Aorta (tissue), 5 donors: ENCODE measurements at regions not wholly inside any gene's neighbourhood (a gene's known extent, or its start where the extent isn't known, plus 50 kb on each side); places are given as distances from the start of the nearest gene placed in this dataset.
"Not testable (repeated sequence)": the region's sequence is repeated elsewhere in the genome, so short reads cannot be mapped to it uniquely, and the experiment has no call there.

Source experiments
- ATAC-seq: fragments of 200-7000 bp; cut with Tn5 transposase; one replicate; pipeline ENCODE4 v1.9.1; 2022; ENCODE audit warnings: moderate library complexity; ENCODE audit not compliant: low FRiP score
- DNase-seq, 2 donors: peaks; one replicate each; pipeline ENCODE4 v3.0.0-alpha.2; 2020
- H3K27ac ChIP-seq, 2 donors: one replicate each; pipeline ENCODE4 v1.5.1; 2013; ENCODE audit warnings: low read length in 2 of 2, mild to moderate bottlenecking in 2 of 2, moderate library complexity in 2 of 2, control low read depth in 1 of 2, inconsistent platforms in 1 of 2, low read depth in 1 of 2
- H3K27me3 ChIP-seq, 2 donors: one replicate each; pipeline ENCODE4 v1.6.1; 2013; ENCODE audit warnings: control low read depth in 1 of 2, low read length in 1 of 2, mild to moderate bottlenecking in 1 of 2, moderate library complexity in 1 of 2; ENCODE audit not compliant: insufficient read depth in 2 of 2, control insufficient read depth in 1 of 2
- H3K36me3 ChIP-seq, 2 donors: one replicate each; pipeline ENCODE4 v1.6.1; 2013; ENCODE audit warnings: control low read depth in 1 of 2, low read length in 1 of 2, mild to moderate bottlenecking in 1 of 2; ENCODE audit not compliant: insufficient read depth in 2 of 2, control insufficient read depth in 1 of 2
- H3K4me1 ChIP-seq, 2 donors: one replicate each; pipeline ENCODE4 v1.6.1; 2013; ENCODE audit warnings: low read length in 2 of 2, control low read depth in 1 of 2, mild to moderate bottlenecking in 1 of 2, moderate library complexity in 1 of 2; ENCODE audit not compliant: insufficient read depth in 2 of 2, control insufficient read depth in 1 of 2
- H3K4me3 ChIP-seq, 2 donors: one replicate each; pipeline ENCODE4 v1.5.1; 2013; ENCODE audit warnings: low read length in 2 of 2, control low read depth in 1 of 2, mild to moderate bottlenecking in 1 of 2
- H3K9me3 ChIP-seq: one replicate; pipeline ENCODE4 v1.6.1; 2013; ENCODE audit warnings: mild to moderate bottlenecking, low read length; ENCODE audit not compliant: control insufficient read depth
- WGBS, 2 donors: extraction: QIAGEN DNeasy Blood & Tissue Kit; methylation state at CpG; one replicate each; pipeline ENCODE4 v1.1.7; 2013; 5-methylcytosine and 5-hydroxymethylcytosine counted together
- intact Hi-C, 2 donors: fragments of 100-400 bp; cut with DNase I; formaldehyde crosslinking; loops; one replicate each; pipeline versions ENCODE4 v1.14.2 to v1.15.0; 2022
- donor health status: healthy with polysubstance abuse.
- donor health status: Bipolar disorder and iron deficiency.
- donor health status: DM: no; HTN: no; CAD: no.
- donor health status: DM: no; HTN: no; CAD: no.
- donor health status: DM: yes; HTN: yes; CAD: no.

DNA sequence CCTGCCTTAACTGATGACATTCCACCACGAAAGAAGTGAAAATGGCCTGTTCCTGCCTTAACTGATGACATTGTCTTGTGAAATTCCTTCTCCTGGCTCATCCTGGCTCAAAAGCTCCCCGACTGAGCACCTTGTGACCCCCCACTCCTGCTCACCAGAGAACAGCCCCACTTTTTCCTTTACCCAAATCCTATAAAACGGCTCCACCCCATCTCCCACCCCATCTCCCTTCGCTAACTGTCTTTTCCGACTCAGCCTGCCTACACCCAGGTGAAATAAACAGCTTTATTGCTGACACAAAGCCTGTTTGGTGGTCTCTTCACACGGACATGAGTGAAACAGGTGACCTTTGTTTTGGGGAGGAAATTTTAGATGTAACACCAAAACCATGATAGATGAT is 674.4 kb downstream of the TLE1 start:
- H3K4me1 ChIP-seq, H3K9me3 ChIP-seq, H3K4me3 ChIP-seq, DNase-seq, H3K27ac ChIP-seq, intact Hi-C loops, H3K27me3 ChIP-seq, ATAC-seq, H3K36me3 ChIP-seq: not testable (repeated sequence)
- WGBS, 2 donors: 86 to 90% methylated on average over 5 to 6 of the region's 6 CpGs

DNA sequence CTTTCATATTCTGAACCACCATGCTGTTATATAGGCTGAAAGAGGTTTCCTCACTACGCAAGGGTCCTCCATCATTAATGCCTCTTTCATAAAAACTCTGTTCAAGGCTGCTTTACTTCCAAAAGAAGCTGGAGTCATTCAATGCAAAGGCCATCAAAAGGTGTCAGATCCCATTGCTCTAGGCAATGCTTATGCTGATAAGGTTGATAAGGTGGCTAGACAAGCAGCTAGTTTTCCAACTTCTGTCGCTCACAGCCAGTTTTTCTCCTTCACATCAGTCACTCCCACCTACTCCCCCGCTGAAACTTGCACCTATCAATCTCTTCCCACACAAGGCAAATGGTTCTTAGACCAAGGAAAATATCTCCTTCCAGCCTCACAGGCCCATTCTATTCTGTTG is 676.2 kb downstream of the TLE1 start:
- H3K4me3 ChIP-seq, H3K4me1 ChIP-seq, ATAC-seq, H3K27ac ChIP-seq, DNase-seq, H3K36me3 ChIP-seq, H3K9me3 ChIP-seq, intact Hi-C loops, H3K27me3 ChIP-seq: not testable (repeated sequence)
- WGBS, 2 donors: 75 to 78% methylated on average over 3 of the region's 3 CpGs

DNA sequence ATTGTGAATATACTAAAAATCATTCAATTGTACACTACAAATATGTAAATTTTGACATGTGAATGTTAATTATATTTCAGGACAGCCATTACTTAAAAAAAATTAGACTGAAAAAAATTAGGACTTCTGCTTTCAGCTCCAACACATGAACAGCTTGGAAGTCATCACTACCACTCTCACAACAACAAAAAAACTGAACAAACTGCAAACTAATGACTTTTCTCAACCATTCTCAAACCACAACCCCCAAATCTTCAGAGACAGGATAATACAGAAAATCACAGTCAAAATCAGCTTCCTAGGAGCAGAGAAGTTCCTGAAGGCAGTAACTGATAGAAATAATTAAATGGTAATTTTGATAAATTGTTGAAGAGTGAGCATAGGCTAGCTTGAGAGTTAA is 686.4 kb downstream of the TLE1 start:
- Histone ChIP-seq H3K27me3 (no peaks in the 10 kb centered on the region), H3K4me3 (no peak overlapping the region), H3K9me3 (peaks cover 1% of the 10 kb centered on the region), H3K4me1 (no peaks in the 10 kb centered on the region), H3K27ac (no peak overlapping the region), H3K36me3 (no peaks in the 10 kb centered on the region)
- intact Hi-C loops: no loop called here
- DNase-seq: no peak
- no peak for ATAC-seq

DNA sequence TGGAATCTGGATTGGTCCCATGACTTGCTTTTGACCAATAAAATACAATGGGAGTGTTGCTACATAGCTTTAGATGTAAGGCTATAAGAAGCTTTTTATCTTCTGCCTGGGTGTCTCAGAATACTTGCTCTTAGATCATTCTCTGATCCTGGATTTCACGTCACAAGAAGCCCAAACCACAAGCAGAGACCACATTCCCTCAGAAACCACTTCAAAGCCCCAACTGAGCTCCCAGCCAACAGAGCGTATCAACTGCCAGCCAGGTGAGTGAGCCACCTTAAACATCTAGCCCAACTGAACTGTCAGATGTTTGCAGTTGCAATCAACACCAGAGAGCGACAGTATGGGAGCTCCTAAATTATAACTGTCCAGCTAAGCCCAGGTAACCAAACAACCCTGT is 687.1 kb downstream of the TLE1 start:
- Histone ChIP-seq H3K36me3 (no peaks in the 10 kb centered on the region), H3K4me3 (no peak overlapping the region), H3K27me3 (no peaks in the 10 kb centered on the region), H3K4me1 (no peaks in the 10 kb centered on the region), H3K9me3 (peaks cover 1% of the 10 kb centered on the region), H3K27ac (no peak overlapping the region)
- ATAC-seq: no peak
- WGBS, 2 donors: 81 to 93% methylated on average over 3 of the region's 3 CpGs
- no peak for DNase-seq
- intact Hi-C loops: no loop called here

DNA sequence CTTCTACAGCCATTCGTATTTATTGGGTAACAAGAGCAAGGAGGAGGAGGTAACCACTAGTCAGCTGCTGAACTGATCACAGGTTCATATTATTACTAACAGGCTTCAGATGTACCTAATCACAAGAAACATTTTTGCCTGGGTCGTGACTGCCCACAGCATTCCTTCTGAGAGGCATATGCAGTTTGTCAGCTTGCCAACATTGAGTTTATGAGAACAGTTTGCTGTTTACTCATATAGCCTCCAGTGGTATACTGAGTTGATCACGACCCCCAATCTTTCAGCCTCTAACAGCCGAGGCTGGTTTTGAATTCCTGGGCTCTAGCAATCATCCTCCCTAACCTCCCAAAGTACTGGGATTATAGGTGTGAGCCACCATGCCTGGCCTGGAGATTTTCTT is 693.6 kb downstream of the TLE1 start:
- no peaks in the 10 kb centered on the region for H3K36me3 ChIP-seq
- DNase-seq (no peak), ATAC-seq (no peak)
- no peaks in the 10 kb centered on the region for H3K27me3 ChIP-seq
- intact Hi-C loops: no loop called here
- WGBS, 2 donors: 73 to 79% methylated on average over 4 of the region's 4 CpGs
- H3K4me1 ChIP-seq: no peaks in the 10 kb centered on the region
- peaks cover 1% of the 10 kb centered on the region for H3K9me3 ChIP-seq
- H3K27ac ChIP-seq: no peak overlapping the region
- no peak overlapping the region for H3K4me3 ChIP-seq

DNA sequence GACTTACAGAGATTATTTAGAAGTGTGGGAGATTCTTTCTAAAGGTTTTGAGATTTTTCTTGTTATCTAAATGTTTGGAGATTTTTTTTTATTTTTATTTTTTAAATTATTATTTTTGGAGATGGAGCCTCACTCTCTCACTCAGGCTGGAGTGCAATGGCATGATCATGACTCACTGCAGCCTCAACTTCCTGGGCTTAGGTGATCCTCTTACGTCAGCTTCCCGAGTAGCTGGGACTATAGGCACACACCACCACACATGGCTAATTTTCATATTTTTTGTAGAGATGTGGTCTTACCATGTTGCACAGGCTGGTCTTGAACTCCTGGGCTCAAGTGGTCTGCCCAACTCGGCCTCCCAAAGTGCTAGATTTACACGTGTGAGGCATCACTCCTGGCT is 694.5 kb downstream of the TLE1 start:
- 84 to 90% methylated on average over 4 of the region's 4 CpGs for WGBS, 2 donors

DNA sequence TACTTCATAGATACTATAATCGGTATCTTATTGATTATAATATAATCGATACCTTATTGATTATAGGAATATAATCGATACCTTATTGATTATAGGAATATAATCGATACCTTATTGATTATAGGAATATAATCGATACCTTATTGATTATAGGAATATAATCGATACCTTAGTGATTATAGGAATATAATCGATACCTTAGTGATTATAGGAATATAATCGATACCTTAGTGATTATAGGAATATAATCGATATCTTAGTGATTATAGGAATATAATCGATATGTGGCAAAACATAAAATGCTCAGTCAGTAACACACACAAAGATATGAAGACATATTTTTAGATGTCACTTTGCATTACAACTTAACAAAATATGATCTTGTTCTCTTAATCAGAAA is 703.8 kb downstream of the TLE1 start:
- WGBS, 2 donors: 92 to 93% methylated on average over 10 of the region's 10 CpGs
- H3K9me3 ChIP-seq, H3K36me3 ChIP-seq, H3K27ac ChIP-seq, H3K4me1 ChIP-seq, H3K4me3 ChIP-seq, DNase-seq, H3K27me3 ChIP-seq, ATAC-seq, intact Hi-C loops: not testable (repeated sequence)

More for the DNA sequence above, 694.5 kb downstream of the TLE1 start:
- no peaks in the 10 kb centered on the region for H3K4me1 ChIP-seq
- H3K27me3 ChIP-seq: no peaks in the 10 kb centered on the region
- DNase-seq (no peak), ATAC-seq (no peak)
- no peak overlapping the region for H3K4me3 ChIP-seq
- intact Hi-C loops: no loop called here
- no peaks in the 10 kb centered on the region for H3K9me3 ChIP-seq
- no peaks in the 10 kb centered on the region for H3K36me3 ChIP-seq
- no peak overlapping the region for H3K27ac ChIP-seq

DNA sequence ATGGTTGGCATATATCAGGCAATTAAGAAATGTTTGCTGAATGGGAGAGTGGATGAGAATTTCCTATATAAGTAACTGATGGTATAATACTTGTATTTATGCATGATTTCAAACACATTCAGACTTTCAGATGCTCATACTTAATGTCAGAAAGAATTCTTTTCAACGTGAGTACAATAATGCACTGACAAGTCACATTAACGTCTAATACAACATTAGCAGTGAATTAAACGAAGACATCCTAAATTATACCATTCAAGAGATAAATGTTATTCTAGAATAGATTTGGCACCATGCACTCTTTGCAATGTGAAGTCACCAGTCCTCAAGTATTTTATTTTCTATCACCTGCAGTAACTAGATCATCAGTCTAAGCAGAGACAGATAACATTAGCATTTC is 712.9 kb downstream of the TLE1 start:
- H3K9me3 ChIP-seq: peaks cover 3% of the 10 kb centered on the region

DNA sequence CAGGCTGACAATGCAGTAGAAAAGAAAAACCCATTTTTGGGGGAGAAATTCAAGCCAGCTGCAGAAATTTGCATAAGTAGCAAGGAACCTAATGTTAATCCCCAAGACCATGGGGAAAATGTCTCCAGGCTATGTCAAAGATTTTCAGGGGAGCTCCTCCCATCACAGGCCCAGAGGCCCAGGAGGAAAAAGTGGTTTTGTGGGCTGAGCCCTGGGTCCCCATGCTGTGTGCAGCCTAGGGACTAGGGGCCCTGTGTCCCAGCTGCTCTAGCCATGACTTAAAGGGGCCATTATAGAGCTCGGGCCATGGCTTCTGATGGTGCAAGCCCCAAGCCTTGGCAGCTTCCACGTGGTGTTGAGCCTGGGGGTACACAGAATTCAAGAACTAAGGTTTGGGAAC is 719.0 kb downstream of the TLE1 start:
- H3K36me3 ChIP-seq, H3K4me3 ChIP-seq, DNase-seq, H3K27me3 ChIP-seq, H3K9me3 ChIP-seq, intact Hi-C loops, ATAC-seq, H3K27ac ChIP-seq, H3K4me1 ChIP-seq: not testable (repeated sequence)
- 85 to 88% methylated on average over 2 of the region's 2 CpGs for WGBS, 2 donors

More for the DNA sequence above, 712.9 kb downstream of the TLE1 start:
- Histone ChIP-seq H3K4me3 (no peak overlapping the region), H3K4me1 (no peaks in the 10 kb centered on the region), H3K36me3 (no peaks in the 10 kb centered on the region), H3K27ac (no peak overlapping the region), H3K27me3 (no peaks in the 10 kb centered on the region)
- WGBS, 2 donors: 55 to 92% methylated on average over 3 of the region's 3 CpGs
- no peak for DNase-seq
- intact Hi-C loops: no loop called here
- no peak for ATAC-seq
